Testis (tissue), 2 donors: ENCODE measurements at regions not wholly inside any gene's neighbourhood (a gene's known extent, or its start where the extent isn't known, plus 50 kb on each side); places are given as distances from the start of the nearest gene placed in this dataset.

Source experiments
- DNase-seq: peaks from one replicate; pipeline ENCODE4 v3.0.0-alpha.2; 2019
- H3K27ac ChIP-seq, 2 donors: fragments of 200-600 bp; sonication (generic); one replicate each; pipeline ENCODE4 v1.5.1; 2019
- H3K27me3 ChIP-seq: fragments of 200-600 bp; sonication (generic); one replicate; pipeline ENCODE4 v1.5.1; 2019
- H3K36me3 ChIP-seq: fragments of 200-600 bp; sonication (generic); one replicate; pipeline ENCODE4 v1.5.1; 2017; ENCODE audit warnings: low read depth; ENCODE audit errors: missing control alignments
- H3K4me1 ChIP-seq: fragments of 200-600 bp; sonication (generic); one replicate; pipeline ENCODE4 v1.5.1; 2019
- H3K4me3 ChIP-seq, 2 donors: fragments of 200-600 bp; sonication (generic); one replicate each; pipeline ENCODE4 v1.5.1; 2017 to 2019
- H3K9me3 ChIP-seq: fragments of 200-600 bp; sonication (generic); one replicate; pipeline ENCODE4 v1.5.1; 2017
- CTCF ChIP-seq, 3 experiments: fragments of 450-650 bp in 2 of 3; fragments of 200-600 bp in 1 of 3; sonication (generic) in 1 of 3; IDR thresholded peaks; one replicate each; pipeline ENCODE4 v1.5.1; 2016 to 2019; ENCODE audit warnings: antibody characterized with exemption in 3 of 3, mild to moderate bottlenecking in 2 of 3, moderate library complexity in 1 of 3
- POLR2A ChIP-seq: fragments of 450-650 bp; IDR thresholded peaks from one replicate; pipeline ENCODE4 v1.6.1; 2017; ENCODE audit warnings: antibody characterized with exemption, mild to moderate bottlenecking, moderate library complexity
- WGBS, 2 donors: methylation state at CpG; one replicate each; pipeline ENCODE4 v1.1.5; 2018; 5-methylcytosine and 5-hydroxymethylcytosine counted together
- intact Hi-C: fragments of 100-400 bp; cut with DNase I; formaldehyde crosslinking; loops from one replicate; pipeline ENCODE4 v1.15.1; 2023; ENCODE audit warnings: low total_unique reads

- Histone ChIP-seq H3K4me1 (no peaks in the 10 kb centered on the region), H3K9me3 (no peaks in the 10 kb centered on the region), H3K36me3 (no peaks in the 10 kb centered on the region), H3K27ac (no peak overlapping the region), H3K4me3 (no peak overlapping the region), H3K27me3 (no peaks in the 10 kb centered on the region)
- no peak for TF ChIP-seq POLR2A
- no peak for TF ChIP-seq CTCF (IDR thresholded peaks at IDR 0.05)
- 65 to 67% methylated on average over 2 of the region's 2 CpGs for WGBS, 2 donors
- intact Hi-C loops: no loop called here
- no peak for DNase-seq
Measured at GRCh38 chr2:60386436-60386835, 167.0 kb downstream of the BCL11A start.

GRCh38 chr2:60385648-60386047, 167.8 kb downstream of the BCL11A start:
- Histone ChIP-seq H3K4me3 (no peak overlapping the region), H3K27ac (no peak overlapping the region), H3K4me1 (no peaks in the 10 kb centered on the region), H3K27me3 (no peaks in the 10 kb centered on the region), H3K36me3 (no peaks in the 10 kb centered on the region), H3K9me3 (no peaks in the 10 kb centered on the region)
- no peak for TF ChIP-seq CTCF (IDR thresholded peaks at IDR 0.05)
- TF ChIP-seq POLR2A: no peak
- DNase-seq: no peak
- WGBS, 2 donors: 74 to 83% methylated on average over 5 of the region's 5 CpGs
- intact Hi-C loops: no loop called here

- 65 to 67% methylated on average over 6 of the region's 6 CpGs for WGBS, 2 donors
- H3K4me1 ChIP-seq: no peaks in the 10 kb centered on the region
- H3K36me3 ChIP-seq: no peaks in the 10 kb centered on the region
- no peaks in the 10 kb centered on the region for H3K27me3 ChIP-seq
- H3K4me3 ChIP-seq: no peak overlapping the region
- TF ChIP-seq CTCF (IDR thresholded peaks at IDR 0.05): no peak
- TF ChIP-seq POLR2A: no peak
- no peaks in the 10 kb centered on the region for H3K9me3 ChIP-seq
- H3K27ac ChIP-seq: no peak overlapping the region
- intact Hi-C loops: no loop called here
- no peak for DNase-seq
Measured at GRCh38 chr2:60383401-60384143, 169.9 kb downstream of the BCL11A start.

- 93 to 100% methylated on average over 2 of the region's 2 CpGs for WGBS, 2 donors
- Histone ChIP-seq H3K27me3 (no peaks in the 10 kb centered on the region), H3K36me3 (no peaks in the 10 kb centered on the region), H3K27ac (no peak overlapping the region), H3K4me1 (no peaks in the 10 kb centered on the region), H3K9me3 (no peaks in the 10 kb centered on the region), H3K4me3 (no peak overlapping the region)
- no peak for TF ChIP-seq POLR2A
- TF ChIP-seq CTCF (IDR thresholded peaks at IDR 0.05): no peak
- DNase-seq: no peak
- intact Hi-C loops: no loop called here
Measured at GRCh38 chr2:60380411-60380810, 173.0 kb downstream of the BCL11A start.

- no peaks in the 10 kb centered on the region for H3K27me3 ChIP-seq
- no peaks in the 10 kb centered on the region for H3K36me3 ChIP-seq
- H3K9me3 ChIP-seq: no peaks in the 10 kb centered on the region
- 86 to 87% methylated on average over 2 of the region's 2 CpGs for WGBS, 2 donors
- H3K27ac ChIP-seq: no peak overlapping the region
- H3K4me3 ChIP-seq: no peak overlapping the region
- no peak for DNase-seq
- intact Hi-C loops: no loop called here
- no peaks in the 10 kb centered on the region for H3K4me1 ChIP-seq
- no peak for TF ChIP-seq POLR2A
- TF ChIP-seq CTCF (IDR thresholded peaks at IDR 0.05): no peak
Measured at GRCh38 chr2:60379684-60380083, 173.8 kb downstream of the BCL11A start.
